K562 (cell line): ENCODE measurements at regions not wholly inside any gene's neighbourhood (a gene's known extent, or its start where the extent isn't known, plus 50 kb on each side); places are given as distances from the start of the nearest gene placed in this dataset.

Source experiments
- ATAC-seq: fragments of 200-7000 bp; cut with Tn5 transposase; 3 replicates; pipeline ENCODE4 v1.9.1; 2020; ENCODE audit warnings: moderate library complexity
- BruUV-seq: library from RNA; stranded (reverse); fragments of 400-500 nt; replicated peaks from 2 replicates; lab custom pipeline; 2021; lab: Mats Ljungman, UMichigan
- CTCF ChIA-PET: fragments of 300-600 bp; formaldehyde crosslinking; extraction: SDS; loops from one replicate; lab custom pipeline; 2021; ENCODE audit warnings: low intra/inter-chr PET ratio; lab: Yijun Ruan, JAX
- POLR2A ChIA-PET: fragments of 300-600, 350-650 bp; sonication (Branson Sonifier 250); formaldehyde crosslinking; extraction: SDS; loops from one replicate; lab custom pipeline; 2021; ENCODE audit warnings: antibody characterized with exemption, inconsistent platforms; lab: Yijun Ruan, JAX
- DNase-seq, 4 experiments: peaks; one replicate each; pipeline versions ENCODE4 v3.0.0 to v3.0.0-alpha.2; 2011 to 2018; ENCODE audit warnings: low spot score in 3 of 4, mixed read lengths in 3 of 4; ENCODE audit errors: extremely low read depth in 1 of 4
- FAIRE-seq: peaks from 2 replicates; lab custom pipeline; 2011; peaks lifted over from hg19 to GRCh38; lab: Jason Lieb, UNC
- H2AFZ ChIP-seq: 2 replicates; pipeline ENCODE4 v1.6.0; 2011; ENCODE audit warnings: low read depth, low read length, control low read depth, inconsistent platforms
- H3K27ac ChIP-seq: fragments of 200-600 bp; 3 replicates; pipeline ENCODE4 v1.8.0; 2011; ENCODE audit warnings: low read depth, mild to moderate bottlenecking, control low read depth, inconsistent platforms, low read length, moderate library complexity, mixed read lengths; ENCODE audit errors: extremely low read depth
- H3K27me3 ChIP-seq, 2 experiments: fragments of 300-600 bp in 1 of 2; 2 replicates in 1 of 2; 3 replicates in 1 of 2; pipeline versions ENCODE4 v1.6.0 to v1.8.0; 2011; ENCODE audit warnings: inconsistent platforms in 2 of 2, low read length in 2 of 2, mild to moderate bottlenecking in 1 of 2, mixed read lengths in 1 of 2, moderate library complexity in 1 of 2; ENCODE audit not compliant: control insufficient read depth in 2 of 2, insufficient read depth in 2 of 2
- H3K36me3 ChIP-seq: fragments of 300-600 bp; 3 replicates; pipeline ENCODE4 v1.8.0; 2011; ENCODE audit warnings: mild to moderate bottlenecking, low read length, inconsistent platforms; ENCODE audit not compliant: control insufficient read depth, insufficient read depth
- H3K4me1 ChIP-seq, 2 experiments: fragments of 200-600 bp in 1 of 2; replicated peaks in 1 of 2; 2 replicates in 1 of 2; 3 replicates in 1 of 2; pipeline versions ENCODE4 v1.5.1 to v1.8.0; 2011; ENCODE audit warnings: inconsistent platforms in 2 of 2, low read length in 2 of 2, mild to moderate bottlenecking in 1 of 2, mixed read lengths in 1 of 2, moderate library complexity in 1 of 2; ENCODE audit not compliant: control insufficient read depth in 2 of 2, insufficient read depth in 2 of 2
- H3K4me2 ChIP-seq: 2 replicates; pipeline ENCODE4 v1.6.1; 2011; ENCODE audit warnings: low read length, control low read depth, inconsistent platforms, mixed read lengths; ENCODE audit not compliant: insufficient read depth
- H3K4me3 ChIP-seq: fragments of 200-600 bp; sonication (generic), shearing (Covaris generic); 2 replicates; pipeline ENCODE4 v1.5.1; 2016; ENCODE audit warnings: control low read depth, inconsistent platforms
- H3K79me2 ChIP-seq: fragments of 200-600 bp; 3 replicates; pipeline ENCODE4 v1.8.0; 2011; ENCODE audit warnings: low read length, inconsistent platforms; ENCODE audit not compliant: control insufficient read depth, insufficient read depth
- H3K9ac ChIP-seq, 2 experiments: 2 replicates each; pipeline versions ENCODE4 v1.6.0 to v1.6.1; 2011; ENCODE audit warnings: low read depth in 2 of 2, low read length in 2 of 2, control low read depth in 1 of 2, inconsistent platforms in 1 of 2, mild to moderate bottlenecking in 1 of 2, mixed read lengths in 1 of 2; ENCODE audit not compliant: insufficient read depth in 1 of 2
- H3K9me1 ChIP-seq: one replicate; pipeline ENCODE4 v1.6.0; 2011; ENCODE audit warnings: inconsistent platforms, mild to moderate bottlenecking, low read length, moderate library complexity; ENCODE audit not compliant: control insufficient read depth, insufficient read depth
- H3K9me3 ChIP-seq: replicated peaks from 2 replicates; pipeline ENCODE4 v1.5.1; 2011; ENCODE audit warnings: low read depth, low read length, inconsistent platforms; ENCODE audit not compliant: control insufficient read depth, insufficient read depth
- H4K20me1 ChIP-seq: replicated peaks from 2 replicates; pipeline ENCODE4 v1.6.1; 2011; ENCODE audit warnings: low read length, inconsistent platforms, mixed read lengths; ENCODE audit not compliant: control insufficient read depth, insufficient read depth
- ATF1 ChIP-seq, 2 experiments: fragments of 450-650 bp in 1 of 2; IDR thresholded peaks; 2 replicates each; pipeline ENCODE4 v1.6.1; 2016; ENCODE audit warnings: missing compliant biosample characterization in 1 of 2, missing genetic modification characterization in 1 of 2
- ATF3 ChIP-seq, 2 experiments: fragments of 450-650 bp in 1 of 2; sonication (generic) in 1 of 2; formaldehyde crosslinking in 1 of 2; IDR thresholded peaks in 1 of 2; conservative IDR thresholded peaks in 1 of 2; 2 replicates each; pipeline versions ENCODE4 v1.6.1 to v1.8.1; 2016 to 2023; ENCODE audit warnings: mild to moderate bottlenecking in 2 of 2, moderate library complexity in 2 of 2, inconsistent platforms in 1 of 2, missing genetic modification reagents in 1 of 2
- BCOR ChIP-seq: fragments of 450-650 bp; IDR thresholded peaks from 2 replicates; pipeline ENCODE4 v1.6.1; 2016
- CCNT2 ChIP-seq: IDR thresholded peaks from 2 replicates; pipeline ENCODE4 v1.6.1; 2011; ENCODE audit warnings: borderline replicate concordance, low read depth, mild to moderate bottlenecking, moderate library complexity, mixed read lengths, low read length; ENCODE audit not compliant: insufficient read length; ENCODE audit errors: extremely low read depth
- CHD4 ChIP-seq: fragments of 200-600 bp; sonication (generic); IDR thresholded peaks from 3 replicates; pipeline ENCODE4 v1.6.1; 2012; ENCODE audit warnings: low read depth, mild to moderate bottlenecking, mixed read lengths, low read length, inconsistent platforms; ENCODE audit not compliant: insufficient read depth, insufficient replicate concordance, poor library complexity, severe bottlenecking
- EP300 ChIP-seq: IDR thresholded peaks from 2 replicates; pipeline ENCODE4 v1.6.1; 2012; ENCODE audit warnings: low read length, improper control_type of control experiment
- FOS ChIP-seq: IDR thresholded peaks from 3 replicates; pipeline ENCODE4 v1.6.1; 2011; ENCODE audit not compliant: insufficient read length; ENCODE audit errors: extremely low read depth
- GTF2E2 ChIP-seq: fragments of 200-800 bp; sonication (Bioruptor generic); IDR thresholded peaks from 2 replicates; pipeline ENCODE4 v1.6.1; 2016; ENCODE audit warnings: missing genetic modification characterization, missing compliant biosample characterization
- NR3C1 ChIP-seq: sonication (generic); formaldehyde crosslinking; IDR thresholded peaks from 2 replicates; pipeline ENCODE4 v1.8.1; 2022; ENCODE audit warnings: missing genetic modification reagents
- NR4A1 ChIP-seq, 2 experiments: fragments of 250-450 bp in 1 of 2; fragments of 450-650 bp in 1 of 2; sonication (Bioruptor Pico) in 1 of 2; IDR thresholded peaks; 2 replicates each; pipeline versions ENCODE4 v1.4.0 to v1.6.1; 2016 to 2020; ENCODE audit warnings: mild to moderate bottlenecking in 2 of 2, missing compliant biosample characterization in 1 of 2, missing genetic modification characterization in 1 of 2, moderate library complexity in 1 of 2
- PBX2 ChIP-seq, 2 experiments: IDR thresholded peaks in 1 of 2; conservative IDR thresholded peaks in 1 of 2; 2 replicates each; pipeline ENCODE4 v1.6.1; 2016; ENCODE audit warnings: low read depth in 2 of 2, mild to moderate bottlenecking in 1 of 2, missing compliant biosample characterization in 1 of 2, missing genetic modification characterization in 1 of 2, moderate library complexity in 1 of 2
- RBM25 ChIP-seq: fragments of 200-400 bp; formaldehyde crosslinking; IDR thresholded peaks from 2 replicates; pipeline ENCODE4 v1.6.1; 2018; ENCODE audit warnings: low read length, low read depth, moderate library complexity; ENCODE audit not compliant: severe bottlenecking
- SMARCE1 ChIP-seq: fragments of 450-650 bp; IDR thresholded peaks from 2 replicates; pipeline ENCODE4 v1.7.1; 2016; ENCODE audit warnings: mild to moderate bottlenecking
- TAL1 ChIP-seq: fragments of 450-650 bp; IDR thresholded peaks from 2 replicates; pipeline ENCODE4 v1.6.1; 2016; ENCODE audit warnings: mild to moderate bottlenecking
- TEAD1 ChIP-seq, 2 experiments: fragments of 450-650 bp in 1 of 2; sonication (generic) in 1 of 2; formaldehyde crosslinking; IDR thresholded peaks; 2 replicates each; pipeline versions ENCODE4 v1.4.0 to v1.8.0; 2020 to 2022; ENCODE audit warnings: mild to moderate bottlenecking in 2 of 2, missing genetic modification reagents in 1 of 2
- ZKSCAN8 ChIP-seq: fragments of 200-800 bp; sonication (Bioruptor generic); IDR thresholded peaks from 2 replicates; pipeline ENCODE4 v1.6.1; 2016; ENCODE audit warnings: missing genetic modification characterization, missing compliant biosample characterization
- ZNF75A ChIP-seq: fragments of 450-650 bp; formaldehyde crosslinking; IDR thresholded peaks from 2 replicates; pipeline ENCODE4 v1.4.0; 2020; ENCODE audit warnings: mild to moderate bottlenecking
- WGBS: fragments of 100-300 bp; shearing (Covaris generic); methylation state at CpG from one replicate; pipeline ENCODE4 v1.1.6; 2016; ENCODE audit warnings: low coverage, mixed read lengths; ENCODE audit not compliant: insufficient coverage; ENCODE audit errors: missing lambda C conversion rate; 5-methylcytosine and 5-hydroxymethylcytosine counted together
- in situ Hi-C: fragments of 300-500 bp; cut with MboI; formaldehyde crosslinking; loops from 4 replicates; pipeline ENCODE4 v1.15.0; 2018; ENCODE audit warnings: inconsistent platforms, mixed read lengths
- intact Hi-C: fragments of 100-400 bp; cut with micrococcal nuclease; formaldehyde crosslinking; loops from 2 replicates; pipeline ENCODE4 v1.14.2; 2022

- Histone ChIP-seq H2AFZ (no peak overlapping the region), H3K4me1 (peaks cover 5 to 8% of the 10 kb centered on the region in 2 experiments), H3K27me3 (peaks cover 4 to 28% of the 10 kb centered on the region in 2 experiments; a peak in 4 of 5 replicates), H3K9me1 (no peaks in the 10 kb centered on the region), H3K4me2 (no peak overlapping the region), H3K36me3 (no peaks in the 10 kb centered on the region), H3K27ac (no peak overlapping the region), H3K79me2 (no peaks in the 10 kb centered on the region), H3K9ac (no peak overlapping the region), H3K9me3 (no peaks in the 10 kb centered on the region), H3K4me3 (no peak overlapping the region), H4K20me1 (peaks cover 7% of the 10 kb centered on the region; the same call in 1 of the 2 replicates)
- in situ Hi-C loops (no loop called here), intact Hi-C loops (no loop called here)
- FAIRE-seq (peak; percentile 95), DNase-seq (peak; percentile 69 to 85 (median 77)), ATAC-seq (peak; percentile 98)
- no TSS peak for BruUV-seq
- 5% methylated on average over 20 of the region's 20 CpGs for WGBS
- POLR2A ChIA-PET = interaction anchor here (0.7 kb wide), 1 partner anchor 483 kb away, joined by 3 read pairs; no protein-coding TSS in a partner anchor
- CTCF ChIA-PET = no interaction called here
- peak; percentile 43 for TF ChIP-seq PBX2 (CRISPR knock-in tag; IDR thresholded peaks at IDR 0.05; ENCODE audit: low read depth)
- TF ChIP-seq PBX2 (tag; conservative IDR thresholded peaks at IDR 0.05; ENCODE audit: low read depth) = peak; percentile 98
- TF ChIP-seq ZKSCAN8 (CRISPR knock-in tag) = peak; percentile 53; the same call in 1 of the 2 replicates
- TF ChIP-seq TEAD1 (CRISPR knock-in tag; IDR thresholded peaks at IDR 0.05) = 0 out of 4 replicates have a peak, but pooled peaks of 1 of the 2 experiments have one; percentile 48
- no peak for TF ChIP-seq ATF1 (CRISPR knock-in tag; IDR thresholded peaks at IDR 0.05)
- peak; percentile 46 for TF ChIP-seq ATF1 (tag; IDR thresholded peaks at IDR 0.05)
- no peak for TF ChIP-seq NR3C1 (CRISPR knock-in tag)
- TF ChIP-seq ATF3 (IDR thresholded peaks at IDR 0.05) = peak; percentile 91
- 0 out of 2 replicates have a peak, but pooled peaks have one; percentile 56 for TF ChIP-seq ATF3 (CRISPR knock-in tag; conservative IDR thresholded peaks at IDR 0.05)
- no peak for TF ChIP-seq RBM25
- peak; percentile 58; the same call in 1 of the 2 replicates for TF ChIP-seq BCOR
- TF ChIP-seq NR4A1 (CRISPR knock-in tag; IDR thresholded peaks at IDR 0.05) = no peak
- TF ChIP-seq NR4A1 (tag; IDR thresholded peaks at IDR 0.05) = no peak
- peak; percentile 87 for TF ChIP-seq TAL1
- no peak for TF ChIP-seq GTF2E2
- TF ChIP-seq SMARCE1 = peak; percentile 97
- TF ChIP-seq EP300 = peak; percentile 84
- peak; percentile 41 for TF ChIP-seq FOS
- TF ChIP-seq ZNF75A (CRISPR knock-in tag) = no peak
- peak; percentile 46 for TF ChIP-seq CCNT2
- TF ChIP-seq CHD4 = no peak
These were observed 161.2 kb upstream of the IRX3 start for GRCh38 chr16:54447576-54448440.
